Activated naive CD4-positive, alpha-beta T cell treated with anti-CD3 and anti-CD28 coated beads, Interleukin-2, amount 10 ng/mL, durations not matched to agents 7 days and 5 days (primary cell): ENCODE measurements at regions not wholly inside any gene's neighbourhood (a gene's known extent, or its start where the extent isn't known, plus 50 kb on each side); places are given as distances from the start of the nearest gene placed in this dataset.

Experiments
- CTCF ChIA-PET: fragments of 350-600 bp; sonication (Branson Sonifier 250); formaldehyde crosslinking; loops from one replicate; lab custom pipeline; 2021; ENCODE audit warnings: antibody characterized with exemption; lab: Charles Lee
- DNase-seq: peaks from one replicate; pipeline ENCODE4 v3.0.0-alpha.2; 2020
- H3K27ac Mint-ChIP-seq: one replicate; pipeline ENCODE4 v1.8.0; 2021; ENCODE audit warnings: mild to moderate bottlenecking, moderate library complexity, mixed read lengths
- H3K27me3 Mint-ChIP-seq: one replicate; pipeline ENCODE4 v1.8.0; 2021; ENCODE audit warnings: mild to moderate bottlenecking, mixed read lengths
- H3K36me3 Mint-ChIP-seq: one replicate; pipeline ENCODE4 v1.8.0; 2021; ENCODE audit warnings: mixed read lengths
- H3K4me1 Mint-ChIP-seq: one replicate; pipeline ENCODE4 v1.8.0; 2021; ENCODE audit warnings: mixed read lengths
- H3K4me3 Mint-ChIP-seq: one replicate; pipeline ENCODE4 v1.8.0; 2021; ENCODE audit warnings: mild to moderate bottlenecking, moderate library complexity, mixed read lengths
- H3K9me3 Mint-ChIP-seq: one replicate; pipeline ENCODE4 v1.8.0; 2021; ENCODE audit warnings: mixed read lengths

GRCh38 chr6:6537488-6538260 lies 50.8 kb upstream of the LY86 start:
- Mint-ChIP-seq H3K27ac (no peak overlapping the region), H3K4me1 (peaks cover 10% of the 10 kb centered on the region), H3K4me3 (no peak overlapping the region), H3K27me3 (peaks cover 45% of the 10 kb centered on the region), H3K9me3 (no peaks in the 10 kb centered on the region), H3K36me3 (peaks cover 1% of the 10 kb centered on the region)
- CTCF ChIA-PET, result interaction anchor here (1.2 to 1.3 kb wide), 2 partner anchors 8 to 10 kb away, joined by 3 to 4 read pairs; no protein-coding TSS in a partner anchor
- no peak for DNase-seq

- H3K4me3 Mint-ChIP-seq, result no peak overlapping the region
- H3K27ac Mint-ChIP-seq, result no peak overlapping the region
- H3K36me3 Mint-ChIP-seq, result peaks cover 1% of the 10 kb centered on the region
- CTCF ChIA-PET, result interaction anchor here (1.2 to 1.3 kb wide), 2 partner anchors 8 to 9 kb away, joined by 3 to 4 read pairs; no protein-coding TSS in a partner anchor
- H3K4me1 Mint-ChIP-seq, result peaks cover 10% of the 10 kb centered on the region
- H3K9me3 Mint-ChIP-seq, result no peaks in the 10 kb centered on the region
- peaks cover 51% of the 10 kb centered on the region for H3K27me3 Mint-ChIP-seq
- DNase-seq, result no peak
These were observed 50.3 kb upstream of the LY86 start for GRCh38 chr6:6538261-6538660.
